Naive thymus-derived CD8-positive, alpha-beta T cell (primary cell): ENCODE measurements at regions not wholly inside any gene's neighbourhood (a gene's known extent, or its start where the extent isn't known, plus 50 kb on each side); places are given as distances from the start of the nearest gene placed in this dataset.
"Not testable (repeated sequence)": the region's sequence is repeated elsewhere in the genome, so short reads cannot be mapped to it uniquely, and the experiment has no call there.

Experiments
- ATAC-seq, 2 donors: fragments of 150-1000 bp; cut with Tn5 transposase in 1 of 2; sonication (Bioruptor Pico), chemical (Tn5 transposase) in 1 of 2; 1 replicate in 1 of 2; 2 replicates in 1 of 2; pipeline ENCODE4 v1.10.0; 2021; ENCODE audit warnings: mild to moderate bottlenecking in 2 of 2, moderate library complexity in 2 of 2
- POLR2A ChIA-PET: fragments of 350-600 bp; sonication (Branson Sonifier 250); formaldehyde crosslinking; loops from one replicate; lab custom pipeline; 2021; ENCODE audit warnings: antibody characterized with exemption; lab: Charles Lee
- DNase-seq, 10 donors: peaks; one replicate each; pipeline versions ENCODE4 v3.0.0 to v3.0.0-alpha.2; 2020 to 2022
- H3K27ac Mint-ChIP-seq, 10 donors: one replicate each; pipeline ENCODE4 v1.8.0; 2020 to 2022; ENCODE audit warnings: mild to moderate bottlenecking in 10 of 10, mixed read lengths in 10 of 10, moderate library complexity in 4 of 10, inconsistent platforms in 1 of 10
- H3K27me3 Mint-ChIP-seq, 5 donors: one replicate each; pipeline ENCODE4 v1.8.0; 2021 to 2022; ENCODE audit warnings: mixed read lengths in 5 of 5
- H3K36me3 Mint-ChIP-seq, 3 donors: one replicate each; pipeline ENCODE4 v1.8.0; 2020 to 2022; ENCODE audit warnings: mixed read lengths in 3 of 3, mild to moderate bottlenecking in 2 of 3, inconsistent platforms in 1 of 3
- H3K4me1 Mint-ChIP-seq, 4 donors: one replicate each; pipeline ENCODE4 v1.8.0; 2021 to 2022; ENCODE audit warnings: mixed read lengths in 4 of 4
- H3K4me3 Mint-ChIP-seq, 10 donors: one replicate each; pipeline ENCODE4 v1.8.0; 2020 to 2022; ENCODE audit warnings: mild to moderate bottlenecking in 10 of 10, mixed read lengths in 10 of 10, moderate library complexity in 6 of 10, inconsistent platforms in 1 of 10
- H3K9me3 Mint-ChIP-seq, 9 donors: one replicate each; pipeline ENCODE4 v1.8.0; 2020 to 2022; ENCODE audit warnings: mixed read lengths in 9 of 9, mild to moderate bottlenecking in 3 of 9, inconsistent platforms in 1 of 9, moderate library complexity in 1 of 9

DNA sequence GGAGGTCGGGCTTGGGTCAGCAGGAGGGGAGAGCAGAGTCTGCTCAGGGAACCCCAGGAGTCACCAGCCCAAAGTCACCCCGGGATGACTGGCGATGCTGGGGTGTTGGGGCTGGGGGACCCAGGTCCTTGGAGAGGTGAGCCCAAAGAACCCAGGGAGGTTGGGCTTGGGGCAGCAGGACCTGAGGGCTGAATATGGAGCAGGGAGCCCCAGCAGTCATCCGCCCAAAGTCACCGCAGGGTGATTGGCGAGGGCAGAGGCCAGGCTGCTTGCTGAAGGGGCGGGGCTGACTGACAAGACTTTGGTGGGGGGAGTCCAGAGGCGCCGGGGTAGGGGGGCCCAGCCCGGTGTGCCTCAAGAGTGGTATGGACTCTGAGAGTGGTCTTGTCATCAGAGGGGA lies 151.2 kb downstream of the TBC1D2B start:
- H3K4me3 Mint-ChIP-seq, POLR2A ChIA-PET: not testable (repeated sequence)

GRCh38 chr15:77925101-77925500 lies 152.4 kb downstream of the TBC1D2B start:
- H3K27me3 Mint-ChIP-seq, H3K36me3 Mint-ChIP-seq, H3K4me3 Mint-ChIP-seq, H3K4me1 Mint-ChIP-seq, ATAC-seq, H3K9me3 Mint-ChIP-seq, DNase-seq, POLR2A ChIA-PET: not testable (repeated sequence)
- peak overlapping the region in 1 of 10 donors; percentile 34 for H3K27ac Mint-ChIP-seq

More for the DNA sequence above, 151.2 kb downstream of the TBC1D2B start:
- not testable (repeated sequence) for H3K4me1 Mint-ChIP-seq, H3K27ac Mint-ChIP-seq, H3K9me3 Mint-ChIP-seq, H3K36me3 Mint-ChIP-seq, ATAC-seq, DNase-seq, H3K27me3 Mint-ChIP-seq

DNA sequence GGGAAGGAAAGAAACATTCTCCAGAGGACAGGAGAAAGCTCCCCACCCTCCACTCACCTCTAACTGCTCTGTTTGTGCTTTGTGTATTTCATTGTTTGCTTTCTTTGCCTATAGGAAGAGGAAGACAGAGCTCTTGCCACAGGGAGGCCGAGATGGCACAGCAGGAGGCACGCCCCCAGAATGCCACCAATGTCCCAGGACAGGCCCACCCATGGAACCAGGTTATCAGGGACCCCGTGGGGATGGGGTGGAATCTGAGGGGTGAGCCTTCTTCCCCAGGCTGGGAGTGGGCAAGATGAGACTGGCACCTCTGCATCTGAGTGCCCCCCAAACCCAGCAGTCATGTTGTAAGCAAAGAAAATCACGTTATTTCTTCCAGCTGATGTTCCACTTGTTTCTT lies 155.8 kb downstream of the TBC1D2B start:
- H3K4me1 Mint-ChIP-seq = no peaks in the 10 kb centered on the region
- no peak overlapping the region for H3K4me3 Mint-ChIP-seq
- H3K27me3 Mint-ChIP-seq = peaks cover 2 to 22% (median 10%) of the 10 kb centered on the region in 5 donors
- DNase-seq = no peak
- H3K36me3 Mint-ChIP-seq = no peaks in the 10 kb centered on the region
- no peaks in the 10 kb centered on the region for H3K9me3 Mint-ChIP-seq
- POLR2A ChIA-PET = no interaction called here
- no peak overlapping the region for H3K27ac Mint-ChIP-seq
- ATAC-seq = no peak

DNA sequence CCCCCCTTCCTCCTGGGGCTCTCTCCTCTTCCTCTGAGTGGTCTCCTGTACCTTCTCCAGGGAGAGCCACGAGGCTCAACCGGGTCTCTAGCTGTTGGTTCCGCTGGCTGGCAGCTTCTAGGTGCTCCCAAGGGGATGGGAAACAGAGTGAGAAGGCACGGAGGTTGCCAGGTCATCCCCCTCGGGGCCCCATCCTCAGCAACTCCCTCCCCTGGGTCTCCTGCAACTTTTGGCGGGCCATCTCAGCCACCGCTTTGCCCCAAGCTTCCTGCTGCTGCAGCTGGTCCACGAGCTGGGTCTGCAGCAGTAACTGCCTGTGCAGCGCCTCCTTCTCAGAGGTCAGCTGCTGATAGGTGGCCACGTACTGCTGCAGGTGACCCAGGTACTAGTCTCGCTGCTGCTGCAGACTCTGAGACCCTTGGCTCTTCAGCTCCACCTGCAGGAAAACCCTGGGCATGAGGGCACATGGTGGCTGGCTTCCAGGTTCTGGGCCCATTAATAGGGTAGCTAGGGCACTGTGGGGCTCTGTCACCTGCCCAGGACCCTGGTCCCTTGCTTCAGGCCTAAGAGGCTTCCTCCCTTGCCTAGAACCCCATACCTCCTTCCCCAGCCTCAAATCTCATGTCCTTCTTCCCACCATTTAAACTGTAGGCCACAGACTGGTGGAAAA lies 160.4 kb downstream of the TBC1D2B start:
- H3K9me3 Mint-ChIP-seq, POLR2A ChIA-PET, H3K4me1 Mint-ChIP-seq, H3K36me3 Mint-ChIP-seq, H3K4me3 Mint-ChIP-seq, ATAC-seq, DNase-seq, H3K27ac Mint-ChIP-seq: not testable (repeated sequence)
- H3K27me3 Mint-ChIP-seq = peaks cover 2 to 25% (median 9%) of the 10 kb centered on the region in 5 donors

GRCh38 chr15:77915961-77916330 lies 161.6 kb downstream of the TBC1D2B start:
- H3K4me3 Mint-ChIP-seq, H3K36me3 Mint-ChIP-seq, ATAC-seq, POLR2A ChIA-PET, H3K27ac Mint-ChIP-seq, DNase-seq, H3K9me3 Mint-ChIP-seq, H3K4me1 Mint-ChIP-seq: not testable (repeated sequence)
- peaks cover 0 to 23% (median 9%) of the 10 kb centered on the region in 5 donors for H3K27me3 Mint-ChIP-seq

GRCh38 chr15:77915261-77915960 lies 162.1 kb downstream of the TBC1D2B start:
- H3K27me3 Mint-ChIP-seq = peaks cover 0 to 23% (median 9%) of the 10 kb centered on the region in 5 donors
- POLR2A ChIA-PET = no interaction called here
- peak in 1 of 10 donors; percentile 7 for DNase-seq
- peaks cover 0 to 3% (median under 1%) of the 10 kb centered on the region in 4 donors for H3K4me1 Mint-ChIP-seq
- ATAC-seq = no peak
- H3K4me3 Mint-ChIP-seq = no peak overlapping the region
- no peak overlapping the region for H3K27ac Mint-ChIP-seq
- H3K36me3 Mint-ChIP-seq = no peaks in the 10 kb centered on the region
- no peaks in the 10 kb centered on the region for H3K9me3 Mint-ChIP-seq

GRCh38 chr15:77914531-77914930 lies 163.0 kb downstream of the TBC1D2B start:
- H3K36me3 Mint-ChIP-seq, POLR2A ChIA-PET, ATAC-seq, DNase-seq, H3K4me1 Mint-ChIP-seq, H3K27ac Mint-ChIP-seq, H3K4me3 Mint-ChIP-seq, H3K9me3 Mint-ChIP-seq: not testable (repeated sequence)
- peaks cover 0 to 17% (median 7%) of the 10 kb centered on the region in 5 donors for H3K27me3 Mint-ChIP-seq

DNA sequence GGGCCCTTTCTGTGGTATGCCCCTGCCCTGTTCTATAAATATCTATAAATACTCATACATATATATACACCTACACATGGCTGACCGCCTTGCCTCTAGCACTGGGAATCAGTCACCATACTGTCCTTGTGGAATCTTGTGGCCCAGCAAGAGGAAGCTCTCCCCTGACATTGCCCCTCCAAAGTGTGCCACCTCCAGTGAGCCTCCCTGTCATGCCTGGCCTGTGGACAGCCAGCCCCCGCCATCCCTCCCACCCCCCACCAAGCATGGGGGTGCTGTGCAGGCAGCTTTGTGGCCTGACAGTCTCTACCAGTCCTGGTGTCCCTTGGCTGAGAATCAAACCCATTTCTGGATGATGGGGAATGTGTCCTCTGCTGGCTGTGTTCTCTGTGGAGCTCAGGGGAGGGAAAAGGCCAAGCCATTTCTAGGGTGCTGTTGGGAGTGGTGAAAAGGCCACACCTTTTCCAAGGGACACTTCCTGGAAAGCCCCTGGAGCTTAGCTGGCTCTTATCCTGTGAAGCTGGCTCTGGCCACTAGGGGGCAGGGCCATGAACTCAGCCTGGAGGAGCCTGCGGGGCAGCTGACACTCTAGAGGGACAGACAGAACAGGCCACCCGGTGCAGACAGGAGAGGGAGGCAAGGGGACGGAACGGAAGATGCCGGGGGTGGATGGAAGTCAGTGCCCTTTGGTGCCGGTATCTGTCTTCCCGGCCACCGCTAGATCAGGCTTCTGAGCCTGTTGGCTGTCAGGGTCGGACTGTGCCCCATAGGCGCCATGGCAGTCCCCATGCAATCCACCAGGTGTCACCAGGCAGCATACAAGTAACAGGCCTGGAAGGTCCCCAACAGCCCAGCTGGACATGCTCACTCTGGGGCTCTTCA lies 167.2 kb downstream of the TBC1D2B start:
- H3K4me3 Mint-ChIP-seq = peak overlapping the region; percentile 80 to 95 (median 88)
- DNase-seq (peak; percentile 49 to 84 (median 63)), ATAC-seq (peak; percentile 80 to 89)
- POLR2A ChIA-PET, H3K27me3 Mint-ChIP-seq, H3K9me3 Mint-ChIP-seq, H3K36me3 Mint-ChIP-seq, H3K4me1 Mint-ChIP-seq: not testable (repeated sequence)
- peak overlapping the region in 4 of 10 donors; percentile 7 to 86 (median 28) for H3K27ac Mint-ChIP-seq

DNA sequence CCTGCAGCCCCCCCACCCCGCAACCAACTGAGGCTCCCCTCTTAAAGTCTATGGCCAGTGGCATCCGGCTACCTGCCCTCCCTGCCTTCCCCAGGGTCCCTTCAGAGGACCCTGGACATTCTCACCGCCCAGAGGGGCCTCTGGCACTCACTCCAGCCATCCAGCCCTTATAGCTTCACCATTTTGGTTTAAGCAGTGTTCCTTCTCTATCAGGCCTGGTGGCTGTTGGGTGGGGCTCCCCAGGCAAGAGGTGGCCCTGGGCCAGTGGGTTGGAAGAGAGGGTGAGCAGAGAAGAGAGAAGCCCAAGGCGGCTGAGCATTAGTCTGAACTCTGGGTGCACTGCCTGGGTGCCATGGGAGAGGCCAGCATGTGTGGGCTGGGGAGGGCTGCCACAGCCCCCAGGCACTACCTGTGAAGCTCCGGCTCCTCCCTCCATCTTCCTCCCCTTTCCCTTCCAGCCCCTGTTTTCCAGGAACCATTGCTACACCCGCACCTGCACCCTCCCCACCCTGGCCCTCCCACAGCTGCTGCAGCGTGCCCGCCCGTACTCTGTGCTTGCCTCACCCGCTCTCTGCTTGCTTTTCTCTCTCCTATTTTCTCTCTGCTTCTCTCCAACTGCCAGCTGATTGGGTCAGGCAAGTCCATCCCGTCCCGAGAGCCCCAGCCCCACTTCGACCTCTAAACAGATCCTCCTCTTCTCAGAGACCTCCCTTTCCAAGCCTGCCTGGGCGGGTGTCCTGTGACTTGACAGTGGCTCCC lies 168.2 kb downstream of the TBC1D2B start:
- Mint-ChIP-seq H3K27ac (peak overlapping the region in 1 of 10 donors; percentile 67), H3K4me3 (no peak overlapping the region), H3K36me3 (no peaks in the 10 kb centered on the region), H3K9me3 (no peaks in the 10 kb centered on the region), H3K4me1 (peaks cover 0 to 6% (median 1%) of the 10 kb centered on the region in 4 donors), H3K27me3 (peaks cover 0 to 8% (median 7%) of the 10 kb centered on the region in 5 donors)
- DNase-seq (no peak), ATAC-seq (no peak)
- POLR2A ChIA-PET = no interaction called here

GRCh38 chr15:77908752-77909111 lies 168.8 kb downstream of the TBC1D2B start:
- ATAC-seq, H3K36me3 Mint-ChIP-seq, POLR2A ChIA-PET, H3K9me3 Mint-ChIP-seq, H3K4me3 Mint-ChIP-seq, H3K27me3 Mint-ChIP-seq, H3K4me1 Mint-ChIP-seq, H3K27ac Mint-ChIP-seq, DNase-seq: not testable (repeated sequence)

DNA sequence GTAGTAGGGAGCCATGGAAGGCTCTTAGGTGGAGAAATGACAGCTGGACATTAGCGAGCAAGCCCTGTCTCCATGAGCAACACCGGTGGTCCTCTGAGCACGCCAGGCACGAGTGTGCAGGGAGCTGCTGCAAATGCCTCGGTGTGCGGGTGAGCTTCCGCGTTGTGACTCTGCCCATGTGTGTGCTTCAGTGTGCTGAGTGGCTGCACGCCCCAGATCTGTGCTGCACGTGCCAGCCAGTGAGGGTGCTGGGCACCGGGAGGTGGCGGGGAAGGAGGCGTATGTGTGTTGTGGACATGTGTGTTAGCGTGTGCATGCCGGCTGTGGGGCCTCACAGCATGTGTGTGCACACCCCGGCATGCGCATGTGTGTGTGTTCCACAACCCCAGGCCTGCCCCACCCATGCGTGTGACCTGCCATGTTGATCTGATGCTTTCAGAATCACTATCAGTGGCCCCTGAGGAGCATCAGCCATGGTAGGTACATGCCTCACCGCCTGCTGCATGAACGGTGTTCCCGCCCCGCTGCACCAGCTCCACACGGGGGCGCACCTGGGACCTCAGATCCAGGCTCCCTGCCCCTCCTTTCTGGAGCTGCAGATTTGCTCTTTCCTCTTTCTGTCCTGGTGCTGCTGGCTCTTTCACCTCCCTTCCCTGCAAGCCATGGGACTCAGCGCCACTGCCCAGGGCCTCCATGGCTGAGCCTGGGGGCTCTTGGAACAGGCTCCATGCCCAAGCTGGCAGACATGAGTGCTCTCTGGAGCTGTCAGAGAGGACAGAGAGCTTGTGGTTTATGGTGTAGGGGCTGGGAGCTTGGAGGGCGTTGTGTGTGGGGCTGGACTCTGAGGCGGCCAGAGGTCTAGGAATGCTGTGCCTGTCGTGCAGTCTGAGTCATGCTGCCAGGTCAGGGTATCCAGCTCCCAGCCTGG lies 169.4 kb downstream of the TBC1D2B start:
- peak in 5 of 10 donors; percentile 10 to 49 (median 14) for DNase-seq
- POLR2A ChIA-PET = no interaction called here
- H3K27me3 Mint-ChIP-seq = peaks cover 0 to 8% (median 7%) of the 10 kb centered on the region in 5 donors
- H3K4me1 Mint-ChIP-seq = peaks cover 0 to 6% (median 1%) of the 10 kb centered on the region in 4 donors
- H3K27ac Mint-ChIP-seq = no peak overlapping the region
- peak in 1 of 2 donors; percentile 59 for ATAC-seq
- H3K4me3 Mint-ChIP-seq = no peak overlapping the region
- no peaks in the 10 kb centered on the region for H3K36me3 Mint-ChIP-seq
- H3K9me3 Mint-ChIP-seq = no peaks in the 10 kb centered on the region
